ENCODE measurements at regions not wholly inside any gene's neighbourhood (a gene's known extent, or its start where the extent isn't known, plus 50 kb on each side); places are given as distances from the start of the nearest gene placed in this dataset.
A peak's percentile ranks its signal among the peaks of the same experiment; 100 is the strongest.

DNA sequence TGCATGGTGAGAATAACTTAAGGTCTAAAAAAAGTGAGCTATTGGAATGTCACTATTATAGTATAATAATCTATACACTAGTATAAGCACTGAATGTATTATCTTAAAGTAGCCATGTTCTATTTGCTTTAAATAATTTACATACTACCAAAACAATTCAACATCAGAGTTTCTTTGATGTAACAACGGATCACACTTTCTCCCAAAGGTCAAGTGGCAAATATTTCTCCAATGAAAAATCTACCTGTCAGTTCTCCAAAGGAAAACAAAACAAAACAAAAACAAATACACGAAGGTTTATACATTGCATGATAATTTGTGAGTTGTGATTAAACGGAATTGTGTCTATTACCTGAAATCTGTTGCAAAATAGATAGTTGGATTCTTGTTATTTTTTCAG lies 581.4 kb downstream of the USP25 start:
- no peak for DNase-seq

GRCh38 chr21:16312321-16312720 lies 582.5 kb downstream of the USP25 start:
- DNase-seq = no peak

DNA sequence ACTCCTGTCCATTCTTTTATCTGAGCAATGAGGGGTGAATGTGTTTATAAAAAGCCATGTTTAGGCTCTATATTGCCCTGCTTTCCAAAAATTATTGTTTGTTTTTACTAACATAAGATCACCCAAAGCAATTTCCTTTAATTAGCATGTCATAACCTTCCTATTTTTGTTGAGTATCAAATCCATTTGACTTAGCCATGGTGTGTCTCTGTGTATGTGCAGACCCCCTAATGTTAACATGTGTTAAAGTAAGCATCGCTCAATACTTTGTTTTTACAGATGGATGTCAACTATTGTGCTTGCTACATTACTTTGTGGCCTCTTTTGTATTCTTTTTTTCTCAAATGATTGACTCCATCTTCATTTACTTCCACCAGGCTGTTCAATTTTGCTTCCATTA lies 585.4 kb downstream of the USP25 start:
- DNase-seq = no peak

DNA sequence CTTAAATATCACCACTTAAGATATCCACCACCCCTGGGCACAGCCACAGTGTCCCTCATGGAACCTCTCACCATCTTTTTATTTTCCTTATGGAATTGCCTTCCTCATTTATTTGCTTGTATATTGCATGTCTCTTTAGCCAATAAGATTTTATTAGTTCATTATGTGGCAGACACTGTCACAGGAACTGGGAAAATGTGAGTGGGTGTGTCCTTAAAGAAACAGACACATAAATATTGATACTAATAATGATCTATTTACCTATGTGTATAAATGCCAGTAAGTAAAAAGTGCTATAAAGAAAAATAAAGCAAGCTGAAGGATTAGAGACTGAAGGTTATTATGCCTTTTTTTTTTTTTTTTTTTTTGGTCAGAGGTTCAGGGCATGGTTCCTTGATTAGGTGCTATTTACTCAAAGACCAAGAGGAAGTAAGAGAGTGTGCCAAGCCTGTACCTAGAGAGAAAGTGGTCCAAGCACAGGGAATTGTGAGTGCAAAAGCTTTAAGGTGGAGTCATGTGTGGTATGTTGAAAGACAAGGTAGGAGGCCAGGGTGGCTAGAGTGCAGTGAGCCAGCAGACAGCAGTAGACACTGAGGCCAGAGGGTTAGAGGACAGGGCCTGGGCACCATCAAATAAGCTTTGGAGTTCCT lies 589.0 kb downstream of the USP25 start:
- no peak for DNase-seq

GRCh38 chr21:16320110-16320509 lies 590.3 kb downstream of the USP25 start:
- no peak for DNase-seq

- no peak for DNase-seq
Observed at GRCh38 chr21:16322454-16322853, 592.7 kb downstream of the USP25 start.

DNA sequence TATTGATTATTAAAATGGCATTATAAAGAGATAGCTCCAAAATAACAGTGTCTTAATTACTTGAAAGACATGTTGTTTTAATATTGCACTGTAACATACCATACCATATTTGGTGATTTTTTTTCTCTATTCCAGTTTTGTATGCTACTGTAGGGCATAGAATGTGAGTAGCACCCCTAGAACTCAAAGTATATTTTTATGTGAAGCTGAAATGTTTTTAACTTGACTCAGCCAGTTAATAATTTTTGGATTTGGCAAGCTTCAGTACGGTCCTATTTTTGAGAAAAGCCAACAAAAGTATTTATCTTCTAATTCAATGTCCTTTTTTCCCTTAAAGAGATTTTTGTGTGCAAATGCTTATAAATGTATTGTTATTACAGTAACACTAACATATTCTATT lies 593.8 kb downstream of the USP25 start:
- no peak for DNase-seq

DNA sequence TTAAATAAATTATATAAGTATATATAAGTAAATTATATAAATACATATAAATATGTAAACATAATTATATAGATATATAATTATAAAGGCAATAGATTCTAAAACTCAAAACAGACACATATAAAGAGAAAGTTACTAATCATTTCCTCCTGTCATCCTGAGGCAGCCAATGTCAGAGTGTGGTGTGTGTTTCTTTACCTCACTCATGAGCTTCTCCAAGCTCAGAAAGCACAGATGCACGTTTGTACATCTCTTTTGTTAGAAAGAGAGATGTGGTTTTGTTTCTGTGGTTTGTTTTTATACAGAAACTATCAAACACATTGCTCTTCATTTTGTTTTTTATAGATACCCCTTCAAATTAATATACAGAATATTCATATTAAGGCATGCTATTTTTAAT lies 594.8 kb downstream of the USP25 start:
- no peak for DNase-seq

- peak; percentile 66 for DNase-seq
Observed at GRCh38 chr21:16330082-16330907, 600.5 kb downstream of the USP25 start.

- DNase-seq = no peak
Observed at GRCh38 chr21:16330908-16331268, 601.1 kb downstream of the USP25 start.

DNA sequence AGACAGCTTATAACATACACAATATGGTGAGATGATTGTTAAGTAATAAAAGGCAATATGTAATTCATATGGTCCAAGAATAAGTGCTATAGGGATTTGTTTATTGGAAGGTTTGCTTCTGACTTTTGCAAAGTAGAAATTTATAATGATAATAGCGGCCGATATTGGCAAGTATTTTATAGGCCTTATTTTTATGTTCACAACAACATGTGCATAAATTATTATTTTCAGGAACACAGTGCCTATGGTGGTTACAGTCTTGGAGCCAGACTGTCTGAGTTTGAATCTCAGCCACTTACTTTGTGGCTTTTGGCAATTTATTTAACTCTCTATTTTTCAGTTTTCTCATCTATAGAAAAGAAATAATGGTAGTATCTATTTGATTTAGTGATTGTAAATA lies 607.5 kb downstream of the USP25 start:
- DNase-seq = no peak

DNA sequence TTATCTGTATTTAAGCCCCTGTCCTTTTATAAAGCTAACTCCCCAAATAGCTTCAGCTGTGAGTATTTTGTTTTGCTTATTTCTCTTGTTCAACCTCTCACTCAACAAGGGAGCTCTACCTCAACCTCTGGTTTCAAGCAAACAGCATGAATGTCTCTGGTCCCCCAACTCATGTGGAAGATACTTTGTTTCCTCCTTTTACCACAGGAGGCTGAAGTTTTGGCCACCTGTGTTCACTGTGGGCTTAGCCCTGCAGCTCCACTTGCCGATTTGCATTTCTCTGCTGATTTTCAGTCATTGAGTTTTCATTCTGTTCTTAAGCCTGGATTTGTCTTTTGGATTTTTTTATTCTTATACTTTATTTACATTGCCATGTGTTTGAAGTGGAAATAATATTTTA lies 613.1 kb downstream of the USP25 start:
- no peak for DNase-seq

- no peak for DNase-seq
Observed at GRCh38 chr21:16343776-16344175, 614.0 kb downstream of the USP25 start.

GRCh38 chr21:16345757-16346156 lies 616.0 kb downstream of the USP25 start:
- no peak for DNase-seq

DNA sequence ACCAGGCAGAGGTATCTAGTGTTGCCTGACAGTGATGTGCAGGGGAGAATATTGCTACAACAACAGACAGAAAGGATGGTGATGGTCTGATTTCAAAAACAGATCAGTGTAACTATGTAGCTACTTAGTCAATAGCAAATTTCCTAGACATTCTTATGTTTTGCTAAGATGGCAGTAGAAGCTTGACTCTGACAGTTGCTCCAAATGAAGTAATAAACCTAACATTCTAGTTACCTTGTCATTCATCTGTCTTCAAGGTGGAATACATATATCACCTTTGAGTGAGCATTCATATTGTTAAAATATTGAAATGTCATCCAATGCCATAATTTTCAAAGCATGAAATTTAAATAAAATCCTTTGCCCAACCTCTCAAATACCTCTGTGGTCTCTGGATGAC lies 617.4 kb downstream of the USP25 start:
- no peak for DNase-seq

- no peak for DNase-seq
Observed at GRCh38 chr21:16353764-16354163, 624.0 kb downstream of the USP25 start.

DNA sequence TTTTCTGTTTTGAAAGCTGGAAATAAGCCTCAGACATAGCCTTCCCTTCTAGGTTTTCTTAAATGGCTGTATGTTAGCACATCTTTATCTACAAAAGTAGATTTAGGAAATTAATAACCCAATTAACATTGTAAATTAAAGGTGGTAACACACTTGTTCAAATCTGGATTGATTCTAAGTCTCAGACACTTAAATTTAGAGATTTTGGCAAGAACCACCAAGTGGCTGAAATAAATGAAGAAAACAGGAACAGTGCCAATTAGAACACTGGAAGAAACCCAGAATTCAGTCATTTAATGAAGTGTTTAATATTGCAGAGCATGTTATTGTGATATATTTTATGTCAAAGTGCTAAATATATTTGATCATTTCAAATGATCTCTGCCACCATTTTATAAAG lies 628.2 kb downstream of the USP25 start:
- DNase-seq = no peak

DNA sequence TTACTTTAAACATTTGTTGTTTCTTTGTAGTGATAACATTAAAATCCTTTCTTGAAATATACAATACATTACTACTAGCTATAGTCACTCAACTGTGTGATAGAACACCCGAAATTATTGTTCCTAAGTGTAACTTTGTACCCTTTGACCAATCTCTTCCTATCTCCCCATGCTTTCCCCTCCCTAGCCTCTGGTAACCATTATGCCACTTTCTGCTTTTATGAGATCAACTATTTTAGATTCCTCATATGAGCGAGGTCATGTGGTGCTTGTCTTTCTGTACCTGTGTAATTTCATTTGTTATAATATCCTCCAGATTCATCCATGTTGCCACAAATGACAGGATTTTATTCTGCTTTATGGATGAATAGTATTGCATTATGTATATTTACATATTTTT lies 629.0 kb downstream of the USP25 start:
- no peak for DNase-seq

GRCh38 chr21:16363100-16363499 lies 633.3 kb downstream of the USP25 start:
- DNase-seq = peak; percentile 64

DNA sequence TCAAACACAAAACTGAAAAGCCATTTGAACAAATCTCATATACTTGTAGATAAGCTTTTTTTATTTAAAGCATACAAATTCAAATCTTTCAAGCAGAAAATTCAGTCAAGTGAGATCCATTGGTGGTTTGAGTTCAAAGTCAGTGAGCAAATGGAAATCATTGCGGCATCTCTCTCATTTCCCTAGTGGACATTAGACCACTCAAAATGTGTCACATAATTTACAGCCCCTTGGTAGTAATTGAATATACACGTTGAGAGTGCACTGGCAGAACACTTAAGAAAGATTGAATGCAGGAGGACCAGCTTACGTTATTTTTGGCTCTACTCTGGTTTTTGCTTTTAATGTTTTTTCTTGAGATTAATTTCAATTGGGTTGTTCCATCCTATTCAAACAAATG lies 633.7 kb downstream of the USP25 start:
- DNase-seq = no peak

GRCh38 chr21:16366207-16366606 lies 636.4 kb downstream of the USP25 start:
- DNase-seq = no peak

- no peak for DNase-seq
Observed at GRCh38 chr21:16367079-16367478, 637.3 kb downstream of the USP25 start.

DNA sequence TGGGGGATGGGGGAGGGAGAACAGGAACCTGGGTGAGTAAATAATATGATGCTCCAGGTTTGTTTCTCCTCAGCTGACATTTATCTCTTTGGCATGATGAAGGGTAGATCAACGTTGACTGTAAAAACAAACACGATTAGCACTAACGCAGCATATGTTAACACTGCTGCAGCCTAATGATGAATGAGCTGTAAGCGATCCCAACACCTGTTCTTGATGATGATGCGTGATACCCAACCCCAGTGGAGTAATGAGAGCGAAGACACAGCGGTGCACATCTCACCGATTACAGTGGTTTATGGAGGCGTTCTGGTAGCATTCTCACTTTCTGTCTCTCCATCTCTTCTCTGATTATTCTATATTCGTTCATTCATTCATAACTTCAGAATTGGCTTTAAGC lies 640.4 kb downstream of the USP25 start:
- no peak for DNase-seq

DNA sequence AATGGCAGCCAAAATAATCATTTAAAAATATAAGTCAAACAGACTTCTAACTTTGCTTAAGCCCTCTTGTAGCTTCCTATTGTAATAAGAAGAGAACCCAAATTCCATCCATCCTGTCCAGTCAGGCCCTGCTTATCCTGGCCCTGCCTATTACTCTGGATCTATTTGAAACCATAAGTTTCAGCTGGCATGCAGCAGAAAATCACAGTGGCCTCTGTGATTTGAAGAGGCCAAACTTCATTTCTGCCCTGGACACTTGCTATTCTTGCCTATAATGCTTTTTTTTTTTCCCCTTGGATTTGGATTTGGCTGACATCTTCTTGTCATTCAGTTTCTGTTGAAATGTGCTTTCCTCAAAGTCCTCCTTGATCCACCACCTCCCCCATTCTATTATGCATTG lies 642.8 kb downstream of the USP25 start:
- DNase-seq = no peak

GRCh38 chr21:16376673-16377072 lies 646.9 kb downstream of the USP25 start:
- DNase-seq = no peak
